ENCODE measurements at regions not wholly inside any gene's neighbourhood (a gene's known extent, or its start where the extent isn't known, plus 50 kb on each side); places are given as distances from the start of the nearest gene placed in this dataset.

DNA sequence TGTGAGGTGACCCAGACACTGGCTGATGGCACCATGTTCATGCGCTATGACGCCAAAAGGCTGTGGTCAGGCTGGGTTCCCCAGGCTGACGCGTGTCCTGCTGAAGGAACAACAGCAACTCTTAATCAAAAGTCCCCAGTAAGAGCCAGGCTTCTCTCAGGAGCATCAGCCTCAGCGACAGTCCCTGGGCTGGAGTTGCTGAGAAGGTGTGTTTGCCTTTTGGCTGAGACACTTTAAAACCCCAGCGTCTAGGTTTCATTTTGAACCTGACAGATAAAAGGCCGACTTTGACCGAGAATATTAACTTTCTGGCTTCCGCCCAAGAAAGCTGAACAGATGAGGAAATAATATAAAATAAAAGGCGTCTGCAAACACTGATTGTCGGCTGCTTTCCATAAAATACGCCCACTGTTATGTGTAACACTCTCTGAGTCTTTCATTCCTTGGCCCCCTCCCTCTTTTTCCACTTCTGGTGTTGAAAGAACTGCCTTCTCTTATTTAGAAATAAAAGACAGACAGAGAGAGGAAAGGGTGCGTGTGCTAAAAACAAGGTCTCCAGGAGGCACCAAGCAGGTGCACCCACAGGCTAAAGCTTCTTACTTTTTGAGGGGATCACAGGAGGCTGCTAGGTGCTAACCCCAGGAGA is 373.6 kb downstream of the MID1IP1 start:
- CTCF ChIA-PET = no interaction called here
- no peak for DNase-seq
- Histone ChIP-seq H3K36me3 (ENCODE audit: control insufficient read depth, insufficient read depth, low read length) (no peaks in the 10 kb centered on the region), H3K27me3 (replicated peaks; ENCODE audit: control insufficient read depth, insufficient read depth, low read length) (no peaks in the 10 kb centered on the region), H3K4me3 (ENCODE audit: low read depth, low read length) (no peak overlapping the region), H3K4me1 (no peaks in the 10 kb centered on the region), H3K9me3 (no peaks in the 10 kb centered on the region)
- POLR2A ChIA-PET = no interaction called here
- Mint-ChIP-seq H3K36me3 (ENCODE audit: insufficient read depth, unreplicated experiment) (no peaks in the 10 kb centered on the region), H3K9me3 (ENCODE audit: unreplicated experiment) (no peaks in the 10 kb centered on the region), H3K27me3 (ENCODE audit: insufficient read depth, unreplicated experiment) (peaks cover 6% of the 10 kb centered on the region), H3K4me1 (ENCODE audit: low read depth, unreplicated experiment) (no peaks in the 10 kb centered on the region), H3K27ac (ENCODE audit: unreplicated experiment) (no peak overlapping the region), H3K4me3 (ENCODE audit: unreplicated experiment) (no peak overlapping the region)
- TF ChIP-seq CTCF (IDR thresholded peaks at IDR 0.05; ENCODE audit: insufficient read depth in 1 of 2, low read depth in 1 of 2, low read length in 1 of 2, severe bottlenecking in 1 of 2, unreplicated experiment in 1 of 2) = no peak
- intact Hi-C loops (cut with micrococcal nuclease; ENCODE audit: unreplicated experiment) = no loop called here
- no TSS peak for BruUV-seq (replicated peaks)

DNA sequence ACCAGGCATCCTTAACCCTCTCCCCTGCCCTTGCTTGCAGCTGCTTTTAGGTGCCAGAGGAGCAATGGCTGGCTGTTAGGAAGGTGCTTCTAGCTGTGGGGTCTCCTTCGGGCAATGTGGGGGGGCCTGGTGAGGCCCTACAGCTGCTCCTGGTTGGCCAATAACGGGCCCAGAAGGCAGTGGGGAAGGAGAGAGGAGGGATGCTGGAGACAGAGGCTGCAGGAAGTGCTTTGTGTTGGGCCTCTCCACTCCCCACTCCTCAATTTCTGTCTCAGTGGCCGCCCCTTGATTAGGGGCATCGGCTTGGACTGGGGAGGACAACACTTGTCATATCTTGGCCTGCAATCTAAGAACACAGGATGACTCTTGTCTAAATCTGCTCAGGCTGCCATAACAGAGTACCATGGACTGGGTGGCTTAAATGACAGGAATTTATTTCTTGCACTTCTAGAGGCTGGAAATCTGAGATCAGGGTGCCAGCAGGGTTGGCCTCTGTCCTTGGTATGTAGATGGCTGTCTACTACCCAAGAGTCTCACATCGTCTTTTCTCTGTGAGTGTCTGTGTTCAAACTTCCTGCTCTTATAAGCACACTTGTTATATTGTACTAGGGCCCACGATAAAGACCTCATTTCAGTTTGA is 374.3 kb downstream of the MID1IP1 start:
- no peak for DNase-seq
- Histone ChIP-seq H3K4me3 (ENCODE audit: low read depth, low read length) (no peak overlapping the region), H3K27me3 (replicated peaks; ENCODE audit: control insufficient read depth, insufficient read depth, low read length) (no peaks in the 10 kb centered on the region), H3K4me1 (no peaks in the 10 kb centered on the region), H3K36me3 (ENCODE audit: control insufficient read depth, insufficient read depth, low read length) (no peaks in the 10 kb centered on the region), H3K9me3 (no peaks in the 10 kb centered on the region)
- BruUV-seq (replicated peaks) = no TSS peak
- Mint-ChIP-seq H3K27ac (ENCODE audit: unreplicated experiment) (no peak overlapping the region), H3K9me3 (ENCODE audit: unreplicated experiment) (no peaks in the 10 kb centered on the region), H3K4me3 (ENCODE audit: unreplicated experiment) (no peak overlapping the region), H3K36me3 (ENCODE audit: insufficient read depth, unreplicated experiment) (no peaks in the 10 kb centered on the region), H3K27me3 (ENCODE audit: insufficient read depth, unreplicated experiment) (peaks cover 8% of the 10 kb centered on the region), H3K4me1 (ENCODE audit: low read depth, unreplicated experiment) (no peaks in the 10 kb centered on the region)
- ChIA-PET POLR2A (no interaction called here), CTCF (no interaction called here)
- intact Hi-C loops (cut with micrococcal nuclease; ENCODE audit: unreplicated experiment) = no loop called here
- no peak for TF ChIP-seq CTCF (IDR thresholded peaks at IDR 0.05; ENCODE audit: insufficient read depth in 1 of 2, low read depth in 1 of 2, low read length in 1 of 2, severe bottlenecking in 1 of 2, unreplicated experiment in 1 of 2)

GRCh38 chrX:39176105-39176504 is 374.8 kb downstream of the MID1IP1 start:
- H3K36me3 ChIP-seq (ENCODE audit: control insufficient read depth, insufficient read depth, low read length) = no peaks in the 10 kb centered on the region
- H3K4me3 Mint-ChIP-seq (ENCODE audit: unreplicated experiment) = no peak overlapping the region

More at GRCh38 chrX:39176105-39176504, 374.8 kb downstream of the MID1IP1 start:
- Mint-ChIP-seq H3K27ac (ENCODE audit: unreplicated experiment) (no peak overlapping the region), H3K27me3 (ENCODE audit: insufficient read depth, unreplicated experiment) (peaks cover 8% of the 10 kb centered on the region), H3K4me1 (ENCODE audit: low read depth, unreplicated experiment) (no peaks in the 10 kb centered on the region), H3K36me3 (ENCODE audit: insufficient read depth, unreplicated experiment) (no peaks in the 10 kb centered on the region), H3K9me3 (ENCODE audit: unreplicated experiment) (no peaks in the 10 kb centered on the region)
- intact Hi-C loops (cut with micrococcal nuclease; ENCODE audit: unreplicated experiment) = no loop called here
- POLR2A ChIA-PET = no interaction called here
- Histone ChIP-seq H3K27me3 (replicated peaks; ENCODE audit: control insufficient read depth, insufficient read depth, low read length) (no peaks in the 10 kb centered on the region), H3K4me3 (ENCODE audit: low read depth, low read length) (no peak overlapping the region), H3K9me3 (no peaks in the 10 kb centered on the region), H3K4me1 (no peaks in the 10 kb centered on the region)
- BruUV-seq (replicated peaks) = no TSS peak
- CTCF ChIA-PET = no interaction called here
- no peak for DNase-seq
- no peak for TF ChIP-seq CTCF (IDR thresholded peaks at IDR 0.05; ENCODE audit: insufficient read depth in 1 of 2, low read depth in 1 of 2, low read length in 1 of 2, severe bottlenecking in 1 of 2, unreplicated experiment in 1 of 2)

All from Caco-2 (cell line).